Fibroblast of skin of left biceps (primary cell): ENCODE measurements at regions not wholly inside any gene's neighbourhood (a gene's known extent, or its start where the extent isn't known, plus 50 kb on each side); places are given as distances from the start of the nearest gene placed in this dataset.

ENCODE experiments used
- DNase-seq, 2 experiments: peaks; one replicate each; pipeline ENCODE4 v3.0.0-alpha.2; 2013; ENCODE audit warnings: low read depth in 2 of 2

- DNase-seq: peak; percentile 84 to 85
Observed at GRCh38 chr6:26312501-26313397, 52.2 kb upstream of the BTN3A2 start.
